ENCODE measurements at regions not wholly inside any gene's neighbourhood (a gene's known extent, or its start where the extent isn't known, plus 50 kb on each side); places are given as distances from the start of the nearest gene placed in this dataset.

DNA sequence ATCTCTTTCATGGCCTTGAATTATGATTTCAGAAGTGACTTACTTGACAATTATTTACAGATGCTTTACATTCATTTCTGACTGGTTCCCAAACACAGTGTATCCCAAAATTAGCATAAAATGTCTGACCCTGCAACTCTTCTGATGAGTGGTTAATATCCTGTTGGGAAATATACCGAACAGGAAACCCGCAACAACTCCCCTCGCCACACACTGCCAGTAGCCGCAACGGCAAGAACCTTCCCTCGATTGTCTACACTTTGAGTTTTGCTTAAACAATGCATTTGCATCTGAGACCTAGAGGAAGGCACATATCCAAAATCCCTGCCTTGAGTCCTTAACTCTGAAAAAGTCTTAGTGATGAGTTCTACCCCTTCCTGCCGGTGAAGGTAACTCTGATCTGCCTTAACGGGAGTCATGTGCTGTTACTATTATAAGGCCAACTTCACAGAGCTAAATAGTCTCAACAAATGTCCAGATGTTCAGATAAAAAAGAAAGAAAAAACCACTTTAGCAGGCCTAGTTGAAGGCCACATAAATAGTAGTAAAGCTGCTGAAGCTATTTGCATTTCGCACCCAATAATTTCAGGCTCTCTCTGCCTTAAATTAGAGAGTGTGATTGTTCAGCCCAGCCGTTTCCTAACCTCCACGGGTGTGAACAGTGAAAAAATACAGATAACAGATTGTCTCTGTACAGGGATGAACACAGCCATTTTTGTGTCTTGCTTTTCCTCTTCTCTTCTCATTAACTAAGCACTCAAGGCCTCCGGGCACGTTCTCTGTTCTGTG lies 321.1 kb downstream of the HS3ST3B1 start:
- H3K27ac ChIP-seq, result no peak overlapping the region
- H3K9ac ChIP-seq, result no peak overlapping the region
- peak overlapping the region; percentile 6 for H3K4me2 ChIP-seq

DNA sequence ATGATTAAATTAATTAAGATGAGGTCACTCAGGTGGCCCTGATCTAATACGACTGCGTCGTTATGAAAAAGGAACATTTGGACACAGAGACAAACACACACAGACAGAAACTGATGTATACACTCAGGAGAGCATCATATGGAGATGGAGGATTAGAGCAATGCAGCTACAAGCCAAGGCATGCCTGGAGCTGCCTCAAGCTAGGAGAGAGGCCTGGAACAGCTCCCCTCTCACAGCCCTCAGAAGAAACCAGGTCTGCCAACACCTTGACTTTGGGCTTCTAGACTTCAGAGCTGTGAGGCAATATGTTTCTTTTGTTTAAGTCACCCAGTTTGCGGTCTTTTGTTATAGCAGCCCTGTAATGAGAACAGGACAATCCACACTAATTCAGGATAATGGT lies 318.9 kb downstream of the HS3ST3B1 start:
- no peaks in the 10 kb centered on the region for H3K36me3 ChIP-seq
- no peak overlapping the region for H3K27ac ChIP-seq
- no peak overlapping the region for H3K9ac ChIP-seq
- TF ChIP-seq Cebpa-rat (IDR thresholded peaks at IDR 0.05), result no peak
- H3K4me3 ChIP-seq, result no peak overlapping the region
- H3K9me3 ChIP-seq, result 0 out of 2 replicates have a peak, but pooled peaks cover 7% of the 10 kb centered on the region
- no peaks in the 10 kb centered on the region for H3K27me3 ChIP-seq
- H3K4me2 ChIP-seq, result no peak overlapping the region
- H3K4me1 ChIP-seq, result peaks cover 11% of the 10 kb centered on the region; the same call in 1 of the 2 replicates
- no peaks in the 10 kb centered on the region for H4K20me1 ChIP-seq

More for the DNA sequence above, 321.1 kb downstream of the HS3ST3B1 start:
- Histone ChIP-seq H3K9me3 (no peaks in the 10 kb centered on the region), H4K20me1 (no peaks in the 10 kb centered on the region), H3K36me3 (no peaks in the 10 kb centered on the region), H3K27me3 (no peaks in the 10 kb centered on the region), H3K4me1 (peaks cover 11% of the 10 kb centered on the region; the same call in 1 of the 2 replicates), H3K4me3 (no peak overlapping the region)
- TF ChIP-seq Cebpa-rat (IDR thresholded peaks at IDR 0.05), result no peak

DNA sequence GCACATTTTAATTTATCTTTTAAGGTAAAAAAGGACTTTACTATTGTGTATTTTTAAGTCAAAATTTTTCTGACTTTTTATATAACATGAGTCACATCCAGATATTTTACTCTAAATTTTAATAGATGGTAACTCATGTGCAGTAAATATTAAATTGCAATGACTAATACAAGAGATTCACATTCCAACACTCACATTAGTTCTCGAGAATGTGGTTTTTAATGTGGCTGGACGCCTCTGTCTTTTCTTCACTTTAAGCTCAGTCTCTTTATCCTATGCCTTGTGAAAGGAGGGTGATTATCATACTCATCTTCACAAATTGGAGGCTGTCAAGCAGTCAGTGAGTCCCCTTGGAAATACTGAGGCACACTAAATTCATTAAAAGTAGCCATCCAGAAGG lies 315.6 kb downstream of the HS3ST3B1 start:
- H3K4me2 ChIP-seq, result no peak overlapping the region
- H3K36me3 ChIP-seq, result no peaks in the 10 kb centered on the region
- H3K4me3 ChIP-seq, result no peak overlapping the region
- no peaks in the 10 kb centered on the region for H3K4me1 ChIP-seq
- no peak overlapping the region for H3K9ac ChIP-seq
- H3K9me3 ChIP-seq, result peaks cover 10% of the 10 kb centered on the region
- H4K20me1 ChIP-seq, result no peaks in the 10 kb centered on the region
- TF ChIP-seq Cebpa-rat (IDR thresholded peaks at IDR 0.05), result no peak
- no peaks in the 10 kb centered on the region for H3K27me3 ChIP-seq
- no peak overlapping the region for H3K27ac ChIP-seq

DNA sequence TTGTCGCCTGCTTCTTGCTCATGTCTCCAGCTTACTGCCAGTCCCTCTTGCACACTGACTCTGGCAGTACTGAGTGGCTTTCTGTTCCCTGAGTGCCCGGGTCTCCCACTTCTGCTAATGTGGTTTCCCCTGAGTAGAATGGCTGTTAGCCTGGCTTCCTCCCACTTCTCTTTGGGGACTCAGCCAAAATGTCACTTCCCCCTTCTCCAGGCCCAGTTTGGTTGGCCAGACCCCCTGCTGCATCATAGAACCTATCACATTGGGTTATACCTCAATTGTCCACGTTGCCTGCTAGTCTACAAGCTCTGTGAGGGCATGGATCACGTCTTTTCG lies 304.4 kb downstream of the HS3ST3B1 start:
- Histone ChIP-seq H3K9ac (peak overlapping the region; percentile 36), H4K20me1 (no peaks in the 10 kb centered on the region), H3K36me3 (no peaks in the 10 kb centered on the region), H3K27me3 (no peaks in the 10 kb centered on the region), H3K27ac (peak overlapping the region; percentile 79), H3K9me3 (peaks cover 36% of the 10 kb centered on the region), H3K4me1 (peaks cover 21% of the 10 kb centered on the region), H3K4me2 (peak overlapping the region; percentile 75), H3K4me3 (peak overlapping the region; percentile 38)
- no peak for TF ChIP-seq Cebpa-rat (IDR thresholded peaks at IDR 0.05)

DNA sequence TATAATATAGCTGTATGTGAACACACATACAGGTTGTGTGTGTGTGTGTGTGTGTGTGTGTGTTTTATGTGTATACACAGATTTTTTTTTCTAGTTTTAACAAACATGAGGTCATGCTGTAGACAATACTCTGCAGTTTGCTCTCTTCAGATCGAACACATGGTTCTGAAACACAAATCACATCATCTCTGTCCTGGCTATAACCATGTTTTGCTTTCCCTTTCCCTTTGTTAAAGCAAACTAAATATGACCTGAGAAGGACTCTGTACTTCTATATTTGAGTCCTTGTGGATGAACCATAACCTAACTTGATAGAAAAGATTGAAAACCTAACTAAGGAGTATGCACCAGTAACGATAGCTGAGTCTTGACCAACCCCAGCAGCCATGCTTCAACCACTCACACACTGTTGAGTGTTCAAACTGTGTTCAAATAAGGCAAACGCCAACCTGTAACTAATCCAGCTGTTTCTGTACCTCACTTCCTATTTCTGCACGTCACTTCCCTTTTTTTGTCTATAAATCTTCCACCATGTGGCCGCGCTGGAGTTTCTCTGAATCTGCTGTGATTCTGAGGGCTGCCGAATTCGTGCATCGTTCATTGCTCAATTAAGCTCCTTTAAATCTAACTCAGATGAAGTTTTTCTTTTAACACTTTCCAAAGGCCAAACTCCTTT lies 303.8 kb downstream of the HS3ST3B1 start:
- H3K4me1 ChIP-seq, result peaks cover 21% of the 10 kb centered on the region
- no peaks in the 10 kb centered on the region for H4K20me1 ChIP-seq
- TF ChIP-seq Cebpa-rat (IDR thresholded peaks at IDR 0.05), result no peak
- H3K4me2 ChIP-seq, result peak overlapping the region; percentile 75
- H3K36me3 ChIP-seq, result no peaks in the 10 kb centered on the region
- peaks cover 36% of the 10 kb centered on the region for H3K9me3 ChIP-seq
- no peaks in the 10 kb centered on the region for H3K27me3 ChIP-seq
- H3K9ac ChIP-seq, result peak overlapping the region; percentile 36
- H3K27ac ChIP-seq, result peak overlapping the region; percentile 79
- peak overlapping the region; percentile 38 for H3K4me3 ChIP-seq

DNA sequence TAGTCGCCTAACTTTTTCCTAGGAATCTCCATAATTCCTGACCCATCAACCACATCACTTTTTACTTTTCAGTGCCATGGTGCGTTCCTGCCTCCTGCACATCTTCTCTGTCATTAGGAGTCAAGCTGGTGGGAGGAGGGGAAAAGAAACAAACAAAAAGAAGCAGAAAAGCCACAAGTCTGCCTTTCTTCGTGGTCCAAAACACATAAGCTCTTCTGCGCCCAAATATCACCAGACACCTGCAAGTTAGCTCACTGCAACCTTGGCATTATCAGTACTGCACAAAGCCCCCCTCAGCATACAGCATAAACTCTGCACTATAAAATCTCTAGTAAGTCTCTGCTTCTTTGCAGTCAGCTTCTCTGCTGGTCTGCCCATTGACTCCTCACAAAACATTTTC lies 295.3 kb downstream of the HS3ST3B1 start:
- no peak overlapping the region for H3K9ac ChIP-seq
- no peaks in the 10 kb centered on the region for H4K20me1 ChIP-seq
- no peaks in the 10 kb centered on the region for H3K36me3 ChIP-seq
- TF ChIP-seq Cebpa-rat (IDR thresholded peaks at IDR 0.05), result no peak
- no peak overlapping the region for H3K27ac ChIP-seq
- H3K9me3 ChIP-seq, result no peaks in the 10 kb centered on the region; the same call in 1 of the 2 replicates
- H3K4me1 ChIP-seq, result peaks cover 7% of the 10 kb centered on the region
- no peak overlapping the region for H3K4me3 ChIP-seq
- H3K27me3 ChIP-seq, result no peaks in the 10 kb centered on the region
- H3K4me2 ChIP-seq, result no peak overlapping the region

DNA sequence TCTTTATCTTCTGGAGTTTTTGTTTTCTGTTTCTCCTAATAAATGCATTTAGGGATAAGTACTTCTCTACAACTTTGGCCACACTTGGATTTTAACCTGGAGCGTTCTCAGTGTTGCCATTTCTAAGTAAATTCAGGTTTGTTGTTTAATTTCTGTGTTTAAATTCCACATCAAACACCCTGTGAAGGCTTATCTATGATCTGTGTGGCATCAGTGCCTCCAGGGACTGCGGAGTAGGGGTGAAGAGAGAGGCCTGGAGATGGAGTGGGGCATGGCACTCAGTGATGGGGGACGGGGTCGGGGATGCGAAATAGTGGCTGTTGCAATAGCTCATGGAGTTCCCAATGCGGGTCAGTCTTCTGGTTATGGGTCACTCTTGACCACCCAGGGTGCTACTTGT lies 294.8 kb downstream of the HS3ST3B1 start:
- Histone ChIP-seq H3K27ac (no peak overlapping the region), H3K27me3 (no peaks in the 10 kb centered on the region), H3K36me3 (no peaks in the 10 kb centered on the region), H3K9ac (no peak overlapping the region), H4K20me1 (no peaks in the 10 kb centered on the region), H3K4me1 (peaks cover 7% of the 10 kb centered on the region), H3K9me3 (no peaks in the 10 kb centered on the region; the same call in 1 of the 2 replicates), H3K4me3 (no peak overlapping the region), H3K4me2 (no peak overlapping the region)
- no peak for TF ChIP-seq Cebpa-rat (IDR thresholded peaks at IDR 0.05)

DNA sequence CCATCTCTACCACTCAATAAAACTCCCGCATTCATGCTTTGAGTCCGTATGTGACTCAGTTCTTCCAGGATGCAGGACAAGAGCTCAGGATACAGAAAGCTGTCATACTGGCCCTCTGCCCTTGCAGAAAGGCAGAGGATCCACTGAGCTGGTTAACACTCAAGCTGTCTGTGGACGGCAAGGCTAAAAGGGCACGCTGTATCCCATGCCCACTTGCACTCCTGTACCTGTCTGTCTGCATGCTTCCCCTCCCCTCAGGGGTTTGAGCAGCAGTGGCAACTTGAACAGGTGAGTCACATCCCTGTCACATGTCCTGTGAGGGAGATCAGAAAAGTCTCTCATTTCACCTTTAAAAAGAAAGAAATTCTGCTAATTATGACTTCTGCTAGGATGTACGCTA lies 293.8 kb downstream of the HS3ST3B1 start:
- H3K9ac ChIP-seq, result no peak overlapping the region
- no peak overlapping the region for H3K4me3 ChIP-seq
- no peaks in the 10 kb centered on the region for H4K20me1 ChIP-seq
- no peak overlapping the region for H3K4me2 ChIP-seq
- H3K27me3 ChIP-seq, result no peaks in the 10 kb centered on the region
- no peak for TF ChIP-seq Cebpa-rat (IDR thresholded peaks at IDR 0.05)
- no peaks in the 10 kb centered on the region for H3K36me3 ChIP-seq
- H3K9me3 ChIP-seq, result no peaks in the 10 kb centered on the region; the same call in 1 of the 2 replicates
- H3K4me1 ChIP-seq, result peaks cover 7% of the 10 kb centered on the region
- no peak overlapping the region for H3K27ac ChIP-seq

DNA sequence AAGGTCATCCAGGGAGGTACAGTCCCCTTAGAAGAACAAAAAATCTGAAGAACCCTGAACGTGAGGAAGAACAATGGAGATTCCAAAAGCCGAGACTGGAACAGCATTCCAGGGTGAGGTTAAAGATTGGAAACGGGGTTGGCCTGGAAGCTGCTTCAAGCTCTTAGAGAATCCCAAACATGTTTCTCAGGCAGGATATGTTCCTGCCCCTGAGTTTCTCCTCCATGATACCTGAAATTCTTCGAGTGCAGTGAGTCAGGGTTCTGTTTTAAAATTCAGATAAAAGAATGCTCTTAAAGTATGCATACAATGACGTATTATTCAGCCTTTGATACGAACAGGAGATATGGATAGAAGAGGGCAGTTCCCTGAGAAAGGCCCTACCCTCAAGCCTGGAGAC lies 293.1 kb downstream of the HS3ST3B1 start:
- no peaks in the 10 kb centered on the region for H4K20me1 ChIP-seq
- no peak overlapping the region for H3K27ac ChIP-seq
- no peak overlapping the region for H3K4me3 ChIP-seq
- no peak overlapping the region for H3K9ac ChIP-seq
- peaks cover 7% of the 10 kb centered on the region for H3K4me1 ChIP-seq
- no peaks in the 10 kb centered on the region for H3K9me3 ChIP-seq
- H3K36me3 ChIP-seq, result no peaks in the 10 kb centered on the region
- TF ChIP-seq Cebpa-rat (IDR thresholded peaks at IDR 0.05), result no peak
- H3K27me3 ChIP-seq, result no peaks in the 10 kb centered on the region
- no peak overlapping the region for H3K4me2 ChIP-seq
